HFFc6 (cell line): ENCODE measurements at regions not wholly inside any gene's neighbourhood (a gene's known extent, or its start where the extent isn't known, plus 50 kb on each side); places are given as distances from the start of the nearest gene placed in this dataset.

Source experiments
- DNase-seq: peaks from one replicate; pipeline ENCODE4 v3.0.0-alpha.2; 2018
- H3K27ac Mint-ChIP-seq: 2 replicates; pipeline ENCODE4 v1.8.0; 2020; ENCODE audit warnings: mild to moderate bottlenecking, mixed read lengths
- H3K27me3 Mint-ChIP-seq: 2 replicates; pipeline ENCODE4 v1.8.0; 2021; ENCODE audit warnings: mild to moderate bottlenecking, moderate library complexity, mixed read lengths; ENCODE audit not compliant: insufficient read depth
- H3K36me3 Mint-ChIP-seq: 2 replicates; pipeline ENCODE4 v1.8.0; 2021; ENCODE audit warnings: low read depth, mixed read lengths
- H3K4me1 Mint-ChIP-seq: 2 replicates; pipeline ENCODE4 v1.8.0; 2020; ENCODE audit warnings: low read depth, mixed read lengths
- H3K4me3 Mint-ChIP-seq: 2 replicates; pipeline ENCODE4 v1.8.0; 2020; ENCODE audit warnings: mild to moderate bottlenecking, moderate library complexity, mixed read lengths
- H3K9me3 Mint-ChIP-seq: 2 replicates; pipeline ENCODE4 v1.8.0; 2020; ENCODE audit warnings: mild to moderate bottlenecking, mixed read lengths
- CTCF ChIP-seq: fragments of 200-600 bp; sonication (generic); IDR thresholded peaks from 2 replicates; pipeline ENCODE4 v1.5.0; 2021; ENCODE audit warnings: antibody characterized with exemption, mild to moderate bottlenecking

- H3K27me3 Mint-ChIP-seq = 0 out of 2 replicates have a peak, but pooled peaks cover 3% of the 10 kb centered on the region
These were observed 170.1 kb downstream of the CEP135 start for GRCh38 chr4:56118845-56119244.

GRCh38 chr4:56118055-56118454 is 169.3 kb downstream of the CEP135 start:
- no peaks in the 10 kb centered on the region for H3K9me3 Mint-ChIP-seq
- H3K4me3 Mint-ChIP-seq = no peak overlapping the region
- TF ChIP-seq CTCF = no peak
- H3K36me3 Mint-ChIP-seq = no peaks in the 10 kb centered on the region
- no peak for DNase-seq
- H3K27me3 Mint-ChIP-seq = 0 out of 2 replicates have a peak, but pooled peaks cover 3% of the 10 kb centered on the region
- no peaks in the 10 kb centered on the region for H3K4me1 Mint-ChIP-seq
- no peak overlapping the region for H3K27ac Mint-ChIP-seq

More at GRCh38 chr4:56118845-56119244, 170.1 kb downstream of the CEP135 start:
- TF ChIP-seq CTCF = no peak
- H3K9me3 Mint-ChIP-seq = no peaks in the 10 kb centered on the region
- no peak for DNase-seq
- H3K4me3 Mint-ChIP-seq = no peak overlapping the region
- H3K36me3 Mint-ChIP-seq = no peaks in the 10 kb centered on the region
- H3K27ac Mint-ChIP-seq = no peak overlapping the region
- H3K4me1 Mint-ChIP-seq = no peaks in the 10 kb centered on the region

GRCh38 chr4:56115898-56116297 is 167.2 kb downstream of the CEP135 start:
- peaks cover 6% of the 10 kb centered on the region; the same call in 1 of the 2 replicates for H3K27me3 Mint-ChIP-seq
- no peak overlapping the region for H3K27ac Mint-ChIP-seq
- DNase-seq = no peak

GRCh38 chr4:56112377-56112776 is 163.6 kb downstream of the CEP135 start:
- H3K4me1 Mint-ChIP-seq = no peaks in the 10 kb centered on the region
- TF ChIP-seq CTCF = no peak
- no peak overlapping the region for H3K27ac Mint-ChIP-seq
- H3K4me3 Mint-ChIP-seq = no peak overlapping the region
- H3K36me3 Mint-ChIP-seq = no peaks in the 10 kb centered on the region
- peaks cover 6% of the 10 kb centered on the region for H3K27me3 Mint-ChIP-seq
- no peaks in the 10 kb centered on the region for H3K9me3 Mint-ChIP-seq
- no peak for DNase-seq

More at GRCh38 chr4:56115898-56116297, 167.2 kb downstream of the CEP135 start:
- no peaks in the 10 kb centered on the region for H3K4me1 Mint-ChIP-seq
- H3K9me3 Mint-ChIP-seq = no peaks in the 10 kb centered on the region
- no peaks in the 10 kb centered on the region for H3K36me3 Mint-ChIP-seq
- H3K4me3 Mint-ChIP-seq = no peak overlapping the region
- TF ChIP-seq CTCF = no peak

- no peak for TF ChIP-seq CTCF
- Mint-ChIP-seq H3K9me3 (no peaks in the 10 kb centered on the region), H3K27ac (no peak overlapping the region), H3K36me3 (no peaks in the 10 kb centered on the region), H3K27me3 (peaks cover 7% of the 10 kb centered on the region), H3K4me3 (no peak overlapping the region), H3K4me1 (no peaks in the 10 kb centered on the region)
- DNase-seq = no peak
These were observed 157.7 kb downstream of the CEP135 start for GRCh38 chr4:56106180-56107147.
